GM21390 (cell line): ENCODE measurements at regions not wholly inside any gene's neighbourhood (a gene's known extent, or its start where the extent isn't known, plus 50 kb on each side); places are given as distances from the start of the nearest gene placed in this dataset.

Experiments used
- ATAC-seq: cut with Tn5 transposase; IDR thresholded peaks from one replicate; pipeline ENCODE4 v1.9.1; 2021; ENCODE audit not compliant: unreplicated experiment

DNA sequence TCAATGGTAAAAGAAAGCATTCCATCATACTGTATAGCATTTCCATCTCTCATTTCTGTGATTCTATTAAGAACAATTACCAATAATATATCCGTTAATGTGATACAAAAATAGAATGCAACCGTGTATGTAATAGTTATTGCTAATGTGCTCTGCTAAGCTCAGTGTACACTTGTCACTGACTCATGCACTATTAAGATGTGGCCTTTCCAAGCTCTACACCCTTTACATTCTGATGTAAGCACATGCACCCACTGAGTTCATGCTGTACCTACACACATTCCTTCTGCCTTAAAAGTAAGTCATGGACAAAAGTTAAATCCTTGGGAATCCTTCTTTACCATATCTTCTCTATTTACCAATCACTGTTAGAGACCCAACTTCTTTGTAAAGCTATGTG lies 319.1 kb downstream of the ZSWIM6 start:
- no peak for ATAC-seq

DNA sequence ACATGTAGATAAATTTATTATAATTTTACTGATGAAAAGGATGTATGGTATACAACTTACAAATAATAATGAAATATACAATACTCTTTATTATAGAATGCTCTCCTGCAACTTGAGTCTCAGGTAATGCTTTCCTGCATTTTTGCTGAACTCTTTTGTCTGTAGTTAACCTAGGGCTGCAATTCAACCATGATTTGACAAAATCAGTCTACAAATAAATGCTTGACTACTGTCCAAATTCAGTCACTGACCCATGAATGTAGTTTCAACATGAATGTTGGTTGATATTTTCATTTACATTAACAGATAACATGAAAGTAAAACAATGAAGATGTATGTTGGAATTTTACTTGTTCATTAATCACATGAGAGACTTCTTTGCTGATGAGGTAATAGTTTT lies 320.9 kb downstream of the ZSWIM6 start:
- ATAC-seq, result no peak

DNA sequence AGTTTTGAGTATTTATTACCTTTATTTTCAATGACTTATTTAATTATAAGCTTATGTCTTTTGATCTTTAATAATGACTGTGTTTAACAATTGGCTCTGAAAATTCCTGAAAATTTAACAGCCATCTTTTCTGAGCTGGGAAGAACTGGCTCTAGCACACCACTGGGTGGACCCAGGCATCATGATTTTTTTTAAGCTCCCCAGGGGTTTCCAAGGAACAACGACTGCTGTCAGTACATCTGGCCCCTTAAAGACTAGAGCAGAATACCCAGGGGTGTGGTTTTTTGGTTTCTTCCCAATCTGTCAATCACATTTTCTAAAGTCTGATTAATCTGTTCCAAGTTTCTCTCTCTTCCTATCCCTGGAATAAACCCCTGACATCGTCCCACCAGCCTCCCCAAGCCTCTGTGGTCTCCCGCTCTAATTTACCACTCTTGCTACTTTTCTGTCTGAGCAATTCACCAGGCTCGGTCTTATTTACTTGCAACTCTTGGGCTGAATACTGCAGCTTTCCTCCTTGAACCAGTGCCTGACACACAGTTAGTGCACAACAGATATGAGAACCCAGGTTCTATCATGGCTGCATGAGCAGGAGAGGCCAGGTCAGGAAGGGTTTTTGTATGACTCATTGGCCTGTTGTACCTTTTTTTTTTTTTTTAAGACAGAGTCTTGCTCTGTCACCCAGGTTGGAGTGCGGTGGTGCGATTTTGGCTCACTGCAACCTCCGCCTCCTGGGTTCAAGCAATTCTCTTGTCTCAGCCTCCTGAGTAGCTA lies 321.9 kb downstream of the ZSWIM6 start:
- no peak for ATAC-seq

DNA sequence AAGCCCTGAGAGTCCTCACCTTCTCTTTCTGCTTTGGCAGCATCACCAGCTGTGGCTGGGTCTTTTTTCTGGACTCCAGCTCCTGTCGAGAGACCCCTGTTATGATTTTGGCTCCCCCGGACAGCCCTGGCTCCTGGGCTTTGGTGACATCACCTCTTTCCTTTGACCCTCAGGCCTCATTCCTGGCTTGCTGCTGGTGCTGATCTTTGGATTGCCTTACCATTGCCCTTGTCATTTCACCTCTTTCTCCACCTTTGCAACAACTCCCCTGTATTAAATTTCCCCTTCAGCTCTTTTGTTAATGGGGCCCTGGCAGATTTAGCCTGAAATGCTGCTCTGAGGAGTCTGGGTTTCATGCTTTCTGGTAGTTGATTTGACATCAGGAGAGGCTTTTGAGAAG lies 322.8 kb downstream of the ZSWIM6 start:
- ATAC-seq, result no peak

DNA sequence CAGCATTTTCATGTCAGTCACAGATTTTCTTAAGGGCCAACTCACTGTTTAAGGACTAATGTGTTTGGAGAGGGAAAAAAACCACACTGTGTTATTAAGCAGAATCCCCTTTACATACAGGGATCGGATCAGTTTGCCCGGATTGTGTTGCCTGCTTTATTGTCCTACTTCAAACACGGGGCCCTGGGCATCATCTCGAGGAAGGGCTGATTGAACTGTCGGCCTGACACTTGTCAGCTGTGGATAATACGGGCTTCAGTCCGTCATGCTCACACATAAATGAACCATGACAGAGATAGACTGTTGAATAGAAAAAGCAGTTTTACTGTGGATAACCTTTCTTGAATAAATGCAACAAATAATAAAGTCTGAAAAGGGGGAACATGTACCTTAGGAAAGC lies 325.0 kb downstream of the ZSWIM6 start:
- no peak for ATAC-seq

DNA sequence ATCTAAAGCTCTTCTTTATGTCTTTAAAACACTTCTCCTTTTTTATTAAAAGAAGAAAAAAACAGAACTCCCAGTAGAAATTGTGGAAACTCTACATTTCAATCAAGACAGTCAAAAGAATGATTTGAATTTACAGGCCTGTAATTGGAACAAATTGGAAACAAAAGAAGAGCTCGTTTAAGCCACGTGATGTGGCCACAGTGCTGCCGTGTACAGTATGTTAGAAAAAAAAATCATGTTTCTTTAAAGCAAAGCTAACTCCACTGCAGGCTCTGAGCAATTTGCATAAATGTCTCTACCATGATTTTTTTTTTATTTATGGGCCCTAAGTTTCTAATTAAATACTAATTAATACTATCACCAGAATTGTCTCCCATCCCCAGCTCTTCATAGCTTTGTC lies 325.6 kb downstream of the ZSWIM6 start:
- ATAC-seq, result no peak

DNA sequence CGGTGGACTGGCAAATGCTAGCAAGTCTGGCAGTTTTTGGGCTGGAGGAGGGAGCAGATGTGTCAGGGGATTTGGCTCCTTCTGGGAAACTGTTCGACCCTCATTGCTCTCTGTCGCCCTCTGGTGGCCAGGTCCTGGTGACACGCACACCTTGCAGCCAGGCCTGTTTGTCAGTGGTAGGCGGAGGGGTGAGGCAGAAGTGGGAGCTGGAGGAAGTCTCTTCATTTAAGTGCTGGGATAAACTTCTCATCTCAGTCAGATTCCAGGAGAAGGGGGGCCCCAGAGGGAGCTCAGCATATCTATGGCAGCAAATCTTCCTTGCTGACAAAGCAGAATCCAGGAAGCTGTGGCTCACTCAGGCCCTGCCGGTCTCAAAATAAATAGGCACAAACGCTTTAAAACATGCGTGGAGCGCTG lies 326.5 kb downstream of the ZSWIM6 start:
- ATAC-seq, result peak; percentile 81

DNA sequence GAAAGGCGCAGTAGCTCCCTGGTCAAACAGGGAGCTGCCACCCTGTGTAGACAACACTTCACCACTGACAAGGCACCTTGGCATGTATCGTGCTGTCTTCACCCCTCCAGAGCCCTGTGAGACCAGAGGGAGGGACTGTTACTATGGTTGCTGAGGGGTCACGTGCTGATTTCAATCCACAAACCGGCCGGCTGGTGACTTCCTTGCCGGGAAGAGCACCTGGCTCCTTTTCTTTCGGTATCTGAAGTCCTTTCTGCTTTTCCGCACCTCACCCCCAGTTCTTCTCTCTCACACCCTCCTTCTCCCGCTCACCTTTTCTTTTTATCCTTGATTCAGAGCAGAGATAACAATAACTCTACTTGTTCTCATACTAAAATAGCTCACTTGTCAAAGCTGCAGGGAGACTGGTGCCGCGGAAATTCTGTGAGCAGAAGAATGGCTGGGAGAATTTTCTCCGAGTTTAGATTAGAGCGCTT lies 327.2 kb downstream of the ZSWIM6 start:
- ATAC-seq, result no peak

DNA sequence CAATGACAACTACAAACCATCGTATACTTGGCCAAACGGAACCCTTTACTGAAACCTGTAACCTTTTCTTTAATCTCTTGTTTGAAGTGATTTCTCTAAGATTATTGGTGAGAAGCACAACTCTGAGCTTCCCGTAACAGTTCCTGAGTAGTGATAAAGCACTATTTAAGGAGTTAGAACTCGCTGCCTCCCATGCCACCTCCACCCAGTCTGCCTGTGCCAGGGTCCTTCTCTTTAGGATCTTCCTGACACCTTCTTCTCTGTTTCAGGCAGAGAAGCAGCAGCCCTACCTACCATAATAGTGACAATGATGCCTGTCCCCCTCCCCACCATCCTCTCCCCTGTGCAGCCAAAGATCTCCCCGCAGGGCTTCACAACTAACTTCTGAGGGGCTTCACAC lies 330.6 kb downstream of the ZSWIM6 start:
- no peak for ATAC-seq

DNA sequence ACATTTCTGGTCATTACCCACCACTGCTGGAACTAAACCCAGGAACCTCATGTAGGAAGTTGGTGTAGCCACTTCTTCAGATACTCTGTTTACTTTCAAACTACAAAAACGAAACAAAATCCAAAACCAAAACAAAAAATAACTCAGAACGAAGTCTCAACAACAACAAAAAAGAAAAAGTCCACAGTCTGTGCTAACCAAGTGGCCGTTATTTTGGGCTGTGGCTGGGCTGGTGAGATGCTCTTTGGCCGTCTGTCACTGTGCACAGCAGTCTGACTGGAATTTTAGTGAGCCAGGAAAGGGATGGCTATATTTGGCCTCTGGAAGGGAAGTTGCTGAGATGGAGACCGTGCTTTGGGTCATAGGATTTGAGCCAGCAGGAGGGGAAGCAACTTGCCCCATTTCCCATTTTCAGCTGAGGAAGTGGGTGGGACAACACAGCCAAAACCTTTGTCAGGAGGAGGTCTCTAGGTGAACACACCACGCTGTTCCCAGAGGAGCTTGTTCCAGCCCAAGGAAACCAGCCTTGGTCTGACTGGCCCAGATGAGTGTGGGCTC lies 334.1 kb downstream of the ZSWIM6 start:
- ATAC-seq, result no peak

DNA sequence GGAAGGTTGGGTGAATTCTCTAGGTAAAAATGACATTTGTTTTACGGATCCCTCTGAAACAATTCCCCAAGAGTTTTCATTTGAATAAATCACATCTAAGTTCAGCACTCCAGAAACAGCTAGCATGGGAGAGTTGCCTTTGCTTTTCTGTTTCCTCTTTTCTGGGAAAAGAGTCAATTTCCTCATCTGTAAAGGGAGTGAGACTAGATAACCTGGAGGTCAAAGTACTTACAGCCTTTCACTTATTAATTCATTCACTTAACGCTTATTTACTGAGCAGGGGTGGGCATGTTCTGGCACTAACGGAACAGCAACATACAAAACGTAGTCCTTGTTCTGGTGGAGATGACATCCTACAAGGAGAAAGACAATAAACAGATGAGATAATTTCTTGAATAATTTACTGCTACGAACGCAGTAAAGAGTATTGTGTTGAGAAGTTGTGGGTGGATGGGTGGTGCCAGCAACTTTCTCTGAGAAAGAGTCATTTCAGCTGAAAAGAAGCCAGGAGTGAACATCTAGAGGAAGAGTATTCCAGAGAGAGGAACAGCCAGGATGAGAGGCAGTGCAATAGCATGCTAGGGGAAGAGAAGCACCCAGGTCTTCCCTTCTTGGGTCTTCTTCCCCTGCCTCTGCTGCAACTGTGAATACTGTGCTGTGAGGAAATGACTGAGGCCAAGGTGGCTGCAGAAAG lies 335.6 kb downstream of the ZSWIM6 start:
- no peak for ATAC-seq

DNA sequence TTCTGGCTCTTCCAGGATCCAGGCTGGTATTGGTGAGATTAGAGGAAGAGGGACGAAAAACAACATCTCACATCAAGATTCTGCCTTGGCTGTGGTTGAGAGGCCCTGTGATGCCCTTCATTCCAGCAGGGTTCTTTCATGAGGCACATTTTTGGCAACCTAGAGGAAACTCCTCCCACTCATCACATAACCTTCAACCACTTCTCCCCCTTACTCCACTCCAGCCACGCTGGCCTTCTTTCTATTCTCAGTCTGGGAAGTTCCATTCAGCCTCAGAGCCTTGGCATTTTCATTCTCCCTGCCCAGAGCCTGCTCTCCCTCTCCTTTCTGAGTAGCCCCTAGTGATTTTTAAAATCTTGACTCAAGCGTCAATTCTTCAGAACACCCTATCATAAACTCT lies 337.5 kb downstream of the ZSWIM6 start:
- no peak for ATAC-seq

DNA sequence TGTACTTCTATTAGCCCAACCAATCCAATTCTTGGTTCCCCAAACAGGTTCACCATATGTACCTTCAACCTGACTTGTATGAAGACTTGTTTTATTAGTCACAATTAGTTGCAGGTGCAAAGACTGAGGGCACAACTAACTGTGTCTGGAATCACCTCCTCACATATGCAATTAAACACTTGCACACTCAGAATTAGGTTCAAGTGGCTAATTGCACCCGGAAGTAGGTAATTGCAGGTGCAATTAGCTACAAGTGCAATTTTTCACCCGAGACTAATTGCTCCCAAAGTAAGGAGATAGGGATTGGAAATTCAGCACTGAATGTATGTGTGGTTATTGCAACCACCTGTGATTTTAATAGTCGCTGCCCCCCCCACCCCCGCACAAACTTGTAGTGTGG lies 338.9 kb downstream of the ZSWIM6 start:
- no peak for ATAC-seq

DNA sequence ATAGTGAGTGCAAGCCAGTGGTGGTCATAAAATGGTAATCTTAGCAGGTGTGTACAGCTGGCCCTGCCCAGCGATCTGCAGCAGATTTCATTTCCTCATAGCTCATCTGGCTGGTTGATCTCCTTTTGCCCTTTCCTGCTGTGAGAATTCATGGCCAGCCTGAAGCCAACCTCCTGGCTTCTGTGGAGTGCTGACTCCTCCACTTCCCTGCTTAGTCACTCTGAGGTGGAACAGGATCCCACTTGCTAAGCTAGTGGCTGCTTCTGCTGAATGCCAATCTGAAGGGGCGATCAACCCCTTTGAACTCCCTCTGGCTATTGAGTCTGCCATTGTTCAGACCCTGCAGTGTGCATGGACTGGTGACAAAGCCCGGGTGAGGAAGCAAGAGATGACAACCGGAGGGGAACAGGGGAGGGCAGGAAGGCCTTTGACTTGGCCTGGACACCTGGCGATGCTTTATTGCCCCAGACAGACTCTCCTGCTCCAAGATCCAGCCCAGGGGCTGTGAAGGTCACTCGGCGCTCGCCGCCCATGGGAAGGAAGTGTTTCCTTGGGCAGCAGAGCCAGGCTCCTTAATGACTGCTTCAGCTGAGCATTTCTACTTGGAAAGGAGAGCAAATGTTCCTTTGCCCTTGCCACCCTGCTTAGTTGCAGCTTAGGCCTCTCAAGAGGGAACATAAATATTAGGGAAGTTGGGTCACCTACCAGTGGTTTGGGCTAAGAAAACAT lies 341.1 kb downstream of the ZSWIM6 start:
- ATAC-seq, result no peak

DNA sequence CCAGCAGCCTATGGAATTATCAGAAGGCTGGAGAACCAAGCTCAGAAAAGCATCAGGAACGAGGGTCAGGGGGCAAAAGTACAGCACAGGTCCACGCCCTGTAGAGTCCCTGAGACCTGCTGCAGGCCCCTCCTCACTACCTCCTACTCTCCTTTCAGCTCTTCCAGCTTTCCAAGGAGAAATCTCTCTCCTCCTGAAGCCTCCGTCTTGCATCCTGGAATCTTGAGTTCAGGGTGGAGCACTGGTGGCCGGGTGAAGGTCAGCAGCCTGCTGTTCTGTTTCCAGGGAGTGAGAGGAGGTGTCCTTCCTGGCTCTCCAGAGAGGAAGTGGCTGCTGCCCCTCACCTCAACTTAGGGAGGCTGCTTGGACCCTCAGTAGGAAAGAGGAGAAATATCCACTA lies 342.3 kb downstream of the ZSWIM6 start:
- no peak for ATAC-seq

DNA sequence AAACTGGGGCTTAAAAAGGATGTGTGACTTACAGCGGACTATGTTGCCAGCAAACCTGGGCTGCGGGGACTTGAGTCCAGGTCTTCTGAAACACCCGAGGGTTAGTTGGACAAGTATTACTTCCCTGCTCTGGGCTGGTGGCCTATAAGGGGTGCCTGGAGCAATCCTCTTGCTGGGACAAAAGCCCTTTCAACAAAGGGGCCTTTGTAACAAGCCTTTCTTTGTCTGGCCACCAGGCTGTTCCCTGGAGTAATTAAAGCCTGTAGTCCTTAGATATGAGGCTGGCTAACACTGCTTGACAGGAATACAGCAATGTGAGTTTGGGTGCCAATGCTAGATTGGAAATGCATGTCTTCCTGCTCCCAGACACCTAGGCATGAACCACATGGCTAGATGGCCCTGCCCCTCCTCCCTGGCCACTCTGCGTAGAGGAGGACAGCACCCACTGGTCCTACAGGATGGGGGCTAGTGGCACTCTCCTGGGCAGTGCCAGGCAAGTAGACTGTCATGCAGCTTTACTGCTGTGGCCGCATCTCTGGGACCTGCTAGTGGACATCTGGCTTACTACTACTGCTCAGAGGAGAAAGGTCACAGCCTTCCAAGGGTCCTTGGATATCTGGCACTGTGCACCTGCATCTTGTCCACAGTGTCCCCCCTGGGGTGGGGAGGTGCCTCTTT lies 343.1 kb downstream of the ZSWIM6 start:
- no peak for ATAC-seq

DNA sequence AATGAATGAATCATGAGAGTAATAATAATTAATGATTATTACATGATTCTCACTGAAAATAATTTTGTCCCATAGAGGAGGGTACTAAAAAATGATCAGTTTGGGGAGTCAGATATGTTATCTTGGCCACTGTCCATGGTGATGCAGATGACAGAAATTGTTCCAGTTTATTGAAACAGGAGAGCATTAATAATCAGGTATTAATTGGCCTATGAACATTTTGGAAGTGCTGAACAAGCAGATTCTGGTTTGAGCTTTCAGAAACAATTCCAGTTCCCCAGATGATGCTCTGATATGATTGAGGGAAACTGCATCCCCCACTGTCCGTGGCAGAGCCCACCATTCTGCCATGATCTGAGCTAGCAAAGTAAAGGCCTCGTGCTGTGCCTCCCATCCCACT lies 345.2 kb downstream of the ZSWIM6 start:
- ATAC-seq, result no peak

DNA sequence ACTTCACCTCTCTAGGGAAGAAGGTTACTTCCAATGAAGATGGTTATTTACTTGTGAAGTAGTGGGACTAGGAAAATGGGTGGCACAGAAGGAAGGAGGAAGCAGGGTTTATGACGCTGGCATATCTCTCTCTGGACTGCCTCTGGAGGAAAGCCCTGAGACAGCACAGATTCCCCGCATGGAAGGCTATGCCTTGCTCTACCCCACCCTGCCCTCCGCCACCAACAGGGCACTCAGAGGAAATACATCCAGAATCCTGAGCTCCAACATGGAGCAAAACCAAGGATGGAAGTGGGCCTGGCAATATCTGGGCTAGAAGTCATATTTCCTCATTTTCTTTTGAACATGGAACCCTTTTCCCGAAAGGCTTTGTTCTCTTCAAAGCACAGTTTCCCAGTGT lies 346.9 kb downstream of the ZSWIM6 start:
- ATAC-seq, result no peak

DNA sequence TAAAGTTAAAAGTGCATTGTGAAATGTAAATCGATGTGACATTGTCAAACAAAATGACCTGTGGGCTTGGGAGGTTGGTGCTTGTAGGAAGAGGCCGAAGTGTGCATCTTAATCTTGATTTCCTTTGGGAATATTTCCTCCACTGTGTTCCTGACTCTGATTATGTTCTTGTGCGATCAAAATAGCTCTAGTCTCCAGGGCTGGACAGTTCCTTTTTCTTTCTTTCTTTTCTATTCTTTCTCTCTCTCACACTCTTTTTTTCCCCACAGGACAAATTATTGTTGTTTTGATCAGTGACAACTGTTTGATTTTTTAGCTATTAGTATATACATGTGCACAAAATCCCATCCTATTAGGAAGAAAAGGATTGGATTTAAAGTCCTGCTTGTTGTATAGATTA lies 347.5 kb downstream of the ZSWIM6 start:
- ATAC-seq, result no peak

DNA sequence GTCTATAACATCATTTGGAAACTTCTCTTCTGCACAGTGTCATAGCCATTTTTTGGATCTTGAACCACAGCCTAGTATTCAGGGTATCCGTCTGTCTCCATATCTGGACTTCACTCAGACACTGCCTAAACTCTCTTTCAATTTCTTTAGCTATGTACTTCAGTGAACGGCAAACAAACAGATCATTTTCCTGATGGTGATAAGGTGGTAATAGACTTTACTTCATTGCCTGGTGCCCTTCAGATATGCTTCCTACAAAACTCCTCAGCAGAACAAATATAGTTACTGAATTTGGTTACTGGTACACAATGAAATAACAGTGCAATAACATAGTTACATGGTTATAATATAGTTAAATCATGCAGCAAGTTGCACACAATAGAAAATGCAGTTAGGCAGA lies 348.2 kb downstream of the ZSWIM6 start:
- ATAC-seq, result no peak

DNA sequence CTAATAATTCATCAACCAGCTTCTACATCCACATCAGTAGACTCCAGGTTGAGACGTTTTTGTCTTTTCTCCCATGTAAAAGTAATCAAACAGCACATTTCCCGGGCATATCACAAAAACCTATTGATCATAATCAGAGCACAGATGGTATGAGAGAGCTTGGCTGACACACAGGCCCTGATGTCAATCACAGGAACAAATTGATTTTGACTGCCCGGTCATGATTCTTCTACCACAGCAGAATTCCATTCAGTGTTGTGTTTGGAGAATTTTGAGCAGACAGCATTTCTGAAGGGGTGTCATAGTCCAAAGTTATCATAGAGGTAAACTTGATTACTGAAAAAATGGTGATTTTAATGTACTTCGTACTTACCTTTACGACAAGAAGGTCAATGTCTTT lies 351.1 kb downstream of the ZSWIM6 start:
- ATAC-seq, result no peak
